Activated CD4-positive, alpha-beta T cell treated with anti-CD3 and anti-CD28 coated beads for 1 hour (primary cell): ENCODE measurements at regions not wholly inside any gene's neighbourhood (a gene's known extent, or its start where the extent isn't known, plus 50 kb on each side); places are given as distances from the start of the nearest gene placed in this dataset.
"Not testable (repeated sequence)": the region's sequence is repeated elsewhere in the genome, so short reads cannot be mapped to it uniquely, and the experiment has no call there.

ENCODE experiments used
- DNase-seq: peaks from one replicate; pipeline ENCODE4 v3.0.0-alpha.2; 2020

GRCh38 chr5:99398976-99399375 lies 470.2 kb upstream of the CHD1 start:
- no peak for DNase-seq

- DNase-seq = no peak
These were observed 457.7 kb upstream of the CHD1 start for GRCh38 chr5:99386406-99387077.

GRCh38 chr5:99379187-99379586 lies 450.4 kb upstream of the CHD1 start:
- no peak for DNase-seq

GRCh38 chr5:99378443-99378842 lies 449.6 kb upstream of the CHD1 start:
- no peak for DNase-seq

GRCh38 chr5:99369797-99370593 lies 441.2 kb upstream of the CHD1 start:
- no peak for DNase-seq

GRCh38 chr5:99368726-99369125 lies 439.9 kb upstream of the CHD1 start:
- no peak for DNase-seq

GRCh38 chr5:99355881-99356280 lies 427.1 kb upstream of the CHD1 start:
- DNase-seq = no peak

GRCh38 chr5:99349787-99350186 lies 421.0 kb upstream of the CHD1 start:
- no peak for DNase-seq

GRCh38 chr5:99348597-99348996 lies 419.8 kb upstream of the CHD1 start:
- DNase-seq = no peak

GRCh38 chr5:99339758-99340157 lies 411.0 kb upstream of the CHD1 start:
- DNase-seq = not testable (repeated sequence)

- no peak for DNase-seq
These were observed 406.1 kb upstream of the CHD1 start for GRCh38 chr5:99334936-99335335.

GRCh38 chr5:99331061-99331460 lies 402.3 kb upstream of the CHD1 start:
- no peak for DNase-seq

- DNase-seq = no peak
These were observed 391.6 kb upstream of the CHD1 start for GRCh38 chr5:99320436-99320835.

- no peak for DNase-seq
These were observed 388.3 kb upstream of the CHD1 start for GRCh38 chr5:99317136-99317535.

- no peak for DNase-seq
These were observed 387.7 kb upstream of the CHD1 start for GRCh38 chr5:99316484-99316883.

- DNase-seq = no peak
These were observed 386.8 kb upstream of the CHD1 start for GRCh38 chr5:99315413-99316183.

- no peak for DNase-seq
These were observed 385.9 kb upstream of the CHD1 start for GRCh38 chr5:99314721-99315120.

GRCh38 chr5:99308131-99308530 lies 379.3 kb upstream of the CHD1 start:
- DNase-seq = no peak

- no peak for DNase-seq
These were observed 376.3 kb upstream of the CHD1 start for GRCh38 chr5:99305045-99305580.

GRCh38 chr5:99285606-99286005 lies 356.8 kb upstream of the CHD1 start:
- no peak for DNase-seq

- no peak for DNase-seq
These were observed 346.3 kb upstream of the CHD1 start for GRCh38 chr5:99275128-99275527.

- DNase-seq = no peak
These were observed 343.8 kb upstream of the CHD1 start for GRCh38 chr5:99272576-99272975.

- DNase-seq = no peak
These were observed 330.0 kb upstream of the CHD1 start for GRCh38 chr5:99258819-99259218.

- DNase-seq = no peak
These were observed 319.3 kb upstream of the CHD1 start for GRCh38 chr5:99248066-99248465.
